HEK293T (cell line): ENCODE measurements at regions not wholly inside any gene's neighbourhood (a gene's known extent, or its start where the extent isn't known, plus 50 kb on each side); places are given as distances from the start of the nearest gene placed in this dataset.

ENCODE experiments used
- ARNT ChIP-seq: fragments of 450-650 bp; IDR thresholded peaks from 2 replicates; pipeline ENCODE4 v1.6.1; 2017; ENCODE audit warnings: mild to moderate bottlenecking
- BHLHE40 ChIP-seq: fragments of 450-650 bp; IDR thresholded peaks from 2 replicates; pipeline ENCODE4 v1.6.1; 2016; ENCODE audit warnings: mild to moderate bottlenecking, moderate library complexity, borderline replicate concordance
- CTBP1 ChIP-seq: fragments of 450-650 bp; IDR thresholded peaks from 2 replicates; pipeline ENCODE4 v1.6.1; 2016; ENCODE audit warnings: borderline replicate concordance
- FOXA1 ChIP-seq: fragments of 450-650 bp; IDR thresholded peaks from 2 replicates; pipeline ENCODE4 v1.6.1; 2016; ENCODE audit warnings: mild to moderate bottlenecking
- FOXK2 ChIP-seq: fragments of 450-650 bp; IDR thresholded peaks from 2 replicates; pipeline ENCODE4 v1.6.1; 2016; ENCODE audit warnings: mild to moderate bottlenecking
- FOXM1 ChIP-seq: fragments of 450-650 bp; IDR thresholded peaks from 2 replicates; pipeline ENCODE4 v1.6.1; 2017; ENCODE audit warnings: mild to moderate bottlenecking, borderline replicate concordance
- HDGF ChIP-seq: fragments of 450-650 bp; IDR thresholded peaks from 2 replicates; pipeline ENCODE4 v1.6.1; 2017; ENCODE audit warnings: antibody characterized with exemption, borderline replicate concordance
- L3MBTL2 ChIP-seq: fragments of 450-650 bp; conservative IDR thresholded peaks from 2 replicates; pipeline ENCODE4 v1.6.1; 2016; ENCODE audit warnings: mild to moderate bottlenecking
- NFRKB ChIP-seq: fragments of 450-650 bp; IDR thresholded peaks from 2 replicates; pipeline ENCODE4 v1.6.1; 2016; ENCODE audit warnings: mild to moderate bottlenecking, moderate library complexity
- SP1 ChIP-seq: fragments of 450-650 bp; IDR thresholded peaks from 2 replicates; pipeline ENCODE4 v1.6.1; 2017
- SUZ12 ChIP-seq: fragments of 450-650 bp; IDR thresholded peaks from 2 replicates; pipeline ENCODE4 v1.6.1; 2016; ENCODE audit warnings: mild to moderate bottlenecking
- TARDBP ChIP-seq: fragments of 450-650 bp; IDR thresholded peaks from 2 replicates; pipeline ENCODE4 v1.6.1; 2016

GRCh38 chr10:36331121-36331520, 689.0 kb upstream of the FZD8 start:
- TF ChIP-seq FOXM1 (no peak), NFRKB (no peak), SUZ12 (no peak), FOXK2 (no peak), ARNT (no peak), FOXA1 (no peak), SP1 (no peak), TARDBP (no peak), HDGF (no peak), BHLHE40 (no peak), L3MBTL2 (no peak), CTBP1 (no peak)
